ENCODE measurements at regions not wholly inside any gene's neighbourhood (a gene's known extent, or its start where the extent isn't known, plus 50 kb on each side); places are given as distances from the start of the nearest gene placed in this dataset.

GRCh38 chr3:106616556-106616955, 747.7 kb upstream of the CBLB start:
- DNase-seq (ENCODE audit: low read depth): no peak

- DNase-seq (ENCODE audit: low read depth): no peak
Measured at GRCh38 chr3:106617276-106617675, 748.5 kb upstream of the CBLB start.

- DNase-seq (ENCODE audit: low read depth): no peak
Measured at GRCh38 chr3:106620646-106621045, 751.8 kb upstream of the CBLB start.

GRCh38 chr3:106624154-106624553, 753.1 kb upstream of the CCDC54 start:
- DNase-seq (ENCODE audit: low read depth): no peak

- no peak for DNase-seq (ENCODE audit: low read depth)
Measured at GRCh38 chr3:106628407-106628806, 748.8 kb upstream of the CCDC54 start.

- DNase-seq (ENCODE audit: low read depth): no peak
Measured at GRCh38 chr3:106629215-106629832, 747.9 kb upstream of the CCDC54 start.

GRCh38 chr3:106631373-106632108, 745.7 kb upstream of the CCDC54 start:
- no peak for DNase-seq (ENCODE audit: low read depth)

GRCh38 chr3:106635271-106635670, 742.0 kb upstream of the CCDC54 start:
- DNase-seq (ENCODE audit: low read depth): no peak

GRCh38 chr3:106635826-106636225, 741.4 kb upstream of the CCDC54 start:
- DNase-seq (ENCODE audit: low read depth): no peak

- no peak for DNase-seq (ENCODE audit: low read depth)
Measured at GRCh38 chr3:106640353-106640752, 736.9 kb upstream of the CCDC54 start.

- no peak for DNase-seq (ENCODE audit: low read depth)
Measured at GRCh38 chr3:106642161-106642560, 735.1 kb upstream of the CCDC54 start.

GRCh38 chr3:106643684-106644161, 733.5 kb upstream of the CCDC54 start:
- no peak for DNase-seq (ENCODE audit: low read depth)

GRCh38 chr3:106673926-106674569, 703.2 kb upstream of the CCDC54 start:
- no peak for DNase-seq (ENCODE audit: low read depth)

- DNase-seq (ENCODE audit: low read depth): no peak
Measured at GRCh38 chr3:106675451-106675850, 701.8 kb upstream of the CCDC54 start.

- no peak for DNase-seq (ENCODE audit: low read depth)
Measured at GRCh38 chr3:106678657-106679390, 698.4 kb upstream of the CCDC54 start.

- DNase-seq (ENCODE audit: low read depth): no peak
Measured at GRCh38 chr3:106683953-106684620, 693.2 kb upstream of the CCDC54 start.

GRCh38 chr3:106685745-106686144, 691.5 kb upstream of the CCDC54 start:
- no peak for DNase-seq (ENCODE audit: low read depth)

GRCh38 chr3:106687905-106688304, 689.3 kb upstream of the CCDC54 start:
- no peak for DNase-seq (ENCODE audit: low read depth)

- no peak for DNase-seq (ENCODE audit: low read depth)
Measured at GRCh38 chr3:106688464-106688863, 688.8 kb upstream of the CCDC54 start.

GRCh38 chr3:106691476-106691875, 685.8 kb upstream of the CCDC54 start:
- DNase-seq (ENCODE audit: low read depth): no peak

GRCh38 chr3:106692624-106693023, 684.6 kb upstream of the CCDC54 start:
- no peak for DNase-seq (ENCODE audit: low read depth)

- DNase-seq (ENCODE audit: low read depth): no peak
Measured at GRCh38 chr3:106699122-106699521, 678.1 kb upstream of the CCDC54 start.

Measured in T follicular helper cell (primary cell).